OCI-LY1 (cell line): ENCODE measurements at regions not wholly inside any gene's neighbourhood (a gene's known extent, or its start where the extent isn't known, plus 50 kb on each side); places are given as distances from the start of the nearest gene placed in this dataset.

ENCODE experiments used
- H2AFZ ChIP-seq: fragments of 200-600 bp; sonication (generic), shearing (Covaris generic); 2 replicates; pipeline ENCODE4 v1.6.0; 2014; ENCODE audit warnings: antibody characterized with exemption, mild to moderate bottlenecking, low read length
- H3F3A ChIP-seq: fragments of 200-600 bp; sonication (generic), shearing (Covaris generic); 2 replicates; pipeline ENCODE4 v1.6.0; 2014; ENCODE audit warnings: mild to moderate bottlenecking, antibody characterized with exemption, low read length, moderate library complexity; ENCODE audit not compliant: insufficient read depth
- H3K27ac ChIP-seq: fragments of 200-600 bp; sonication (generic); 2 replicates; pipeline ENCODE4 v1.5.1; 2014; ENCODE audit warnings: low read length, mixed run types, mild to moderate bottlenecking, low read depth; ENCODE audit not compliant: poor library complexity, severe bottlenecking
- H3K27me3 ChIP-seq: fragments of 200-600 bp; sonication (generic); 2 replicates; pipeline ENCODE4 v1.6.0; 2014; ENCODE audit warnings: antibody characterized with exemption, mild to moderate bottlenecking, low read length, moderate library complexity; ENCODE audit not compliant: insufficient read depth
- H3K36me3 ChIP-seq: fragments of 200-600 bp; sonication (generic); 2 replicates; pipeline ENCODE4 v1.6.1; 2014; ENCODE audit warnings: mild to moderate bottlenecking, antibody characterized with exemption, low read length, moderate library complexity, mixed read lengths; ENCODE audit not compliant: insufficient read depth
- H3K4me1 ChIP-seq: fragments of 200-600 bp; sonication (generic); 2 replicates; pipeline ENCODE4 v1.5.1; 2014; ENCODE audit warnings: mild to moderate bottlenecking, low read length, moderate library complexity; ENCODE audit not compliant: insufficient read depth, severe bottlenecking
- H3K4me2 ChIP-seq: fragments of 200-600 bp; sonication (generic), shearing (Covaris generic); 2 replicates; pipeline ENCODE4 v1.6.1; 2014; ENCODE audit warnings: low read length
- H3K4me3 ChIP-seq: fragments of 200-600 bp; sonication (generic); 2 replicates; pipeline ENCODE4 v1.5.1; 2014; ENCODE audit warnings: low read length, low read depth, mild to moderate bottlenecking, mixed read lengths; ENCODE audit not compliant: poor library complexity, severe bottlenecking
- H3K79me2 ChIP-seq: fragments of 200-600 bp; shearing (Covaris generic); 2 replicates; pipeline ENCODE4 v1.6.1; 2016; ENCODE audit warnings: mixed run types, low read length, mixed read lengths; ENCODE audit not compliant: insufficient read depth
- H3K9ac ChIP-seq: fragments of 200-600 bp; sonication (generic), shearing (Covaris generic); 2 replicates; pipeline ENCODE4 v1.6.1; 2014; ENCODE audit warnings: mild to moderate bottlenecking, low read length, mixed read lengths
- H3K9me2 ChIP-seq: fragments of 200-600 bp; sonication (generic), shearing (Covaris generic); 2 replicates; pipeline ENCODE4 v1.6.1; 2014; ENCODE audit warnings: low read depth, mild to moderate bottlenecking, low read length, mixed read lengths
- H3K9me3 ChIP-seq: fragments of 200-600 bp; shearing (Covaris generic); 2 replicates; pipeline ENCODE4 v1.6.1; 2014; ENCODE audit warnings: low read length, mixed read lengths
- H4K20me1 ChIP-seq: fragments of 200-600 bp; sonication (generic), shearing (Covaris generic); 2 replicates; pipeline ENCODE4 v1.6.0; 2016; ENCODE audit warnings: mild to moderate bottlenecking, low read length; ENCODE audit not compliant: insufficient read depth
- CTCF ChIP-seq: fragments of 200-600 bp; sonication (generic), shearing (Covaris generic); IDR thresholded peaks from 2 replicates; pipeline ENCODE4 v1.5.1; 2017; ENCODE audit warnings: mild to moderate bottlenecking, antibody characterized with exemption, low read length, moderate library complexity, mixed read lengths
- EZH2 ChIP-seq: fragments of 200-600 bp; sonication (generic), shearing (Covaris generic); IDR thresholded peaks from 2 replicates; pipeline ENCODE4 v1.8.0; 2017; ENCODE audit warnings: borderline replicate concordance, mixed run types, mild to moderate bottlenecking, antibody characterized with exemption, low read length, moderate library complexity, mixed read lengths

DNA sequence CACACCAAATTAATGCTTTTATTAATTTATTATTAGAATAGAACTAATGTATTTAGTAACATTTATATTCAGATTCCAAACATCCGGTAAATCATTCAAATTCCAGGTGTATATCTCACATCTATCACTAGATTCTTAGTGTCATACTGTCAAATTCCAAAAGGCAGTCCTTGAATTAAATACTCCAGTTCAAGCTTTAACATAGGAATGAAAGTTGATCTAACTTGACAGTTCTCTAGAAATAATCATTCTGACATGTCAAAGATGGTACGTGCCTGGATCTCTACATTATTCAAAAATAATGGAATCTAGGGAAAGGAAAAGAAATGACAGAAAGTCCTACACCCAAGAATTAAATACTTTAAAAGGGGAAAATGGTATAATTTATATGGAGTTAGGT is 1161.5 kb downstream of the PCDH9 start:
- H3K9me3 ChIP-seq = no peaks in the 10 kb centered on the region
- H4K20me1 ChIP-seq = no peaks in the 10 kb centered on the region
- no peak overlapping the region for H3K4me2 ChIP-seq
- no peaks in the 10 kb centered on the region for H3K9me2 ChIP-seq
- no peaks in the 10 kb centered on the region for H3K27me3 ChIP-seq
- H2AFZ ChIP-seq = no peak overlapping the region
- H3F3A ChIP-seq = no peaks in the 10 kb centered on the region
- H3K36me3 ChIP-seq = no peaks in the 10 kb centered on the region
- no peak overlapping the region for H3K4me3 ChIP-seq
- no peak overlapping the region for H3K9ac ChIP-seq
- no peak for TF ChIP-seq CTCF
- H3K79me2 ChIP-seq = no peaks in the 10 kb centered on the region
- H3K4me1 ChIP-seq = peaks cover 5% of the 10 kb centered on the region
- no peak overlapping the region for H3K27ac ChIP-seq

DNA sequence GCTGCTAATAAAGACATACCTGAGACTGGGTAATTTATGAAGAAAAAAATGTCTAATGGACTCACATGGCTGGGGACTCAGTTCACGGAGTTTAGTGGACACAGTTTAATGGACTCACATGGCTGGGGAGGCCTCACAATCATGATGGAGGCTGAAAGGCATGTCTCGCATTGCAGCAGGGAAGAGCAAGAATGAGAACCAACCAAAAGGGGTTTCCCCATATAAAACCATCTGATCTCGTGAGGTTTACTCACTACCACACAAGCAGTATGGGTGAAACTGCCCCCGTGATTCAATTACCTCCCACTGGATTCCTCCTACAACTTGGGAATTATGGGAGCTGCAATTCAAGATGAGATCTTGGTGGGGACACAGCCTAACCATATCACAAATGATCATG is 1181.2 kb downstream of the PCDH9 start:
- Histone ChIP-seq H3K4me2 (no peak overlapping the region), H3K79me2 (no peaks in the 10 kb centered on the region), H3K9me2 (no peaks in the 10 kb centered on the region), H2AFZ (0 out of 2 replicates have a peak overlapping the region, but pooled peaks have one; percentile 46), H3K4me1 (peaks cover 7% of the 10 kb centered on the region), H3K27me3 (no peaks in the 10 kb centered on the region), H3F3A (no peaks in the 10 kb centered on the region; the same call in 1 of the 2 replicates), H3K27ac (no peak overlapping the region), H3K4me3 (no peak overlapping the region), H3K9ac (no peak overlapping the region), H3K36me3 (no peaks in the 10 kb centered on the region), H3K9me3 (no peaks in the 10 kb centered on the region), H4K20me1 (no peaks in the 10 kb centered on the region)
- TF ChIP-seq EZH2 = no peak
- no peak for TF ChIP-seq CTCF

DNA sequence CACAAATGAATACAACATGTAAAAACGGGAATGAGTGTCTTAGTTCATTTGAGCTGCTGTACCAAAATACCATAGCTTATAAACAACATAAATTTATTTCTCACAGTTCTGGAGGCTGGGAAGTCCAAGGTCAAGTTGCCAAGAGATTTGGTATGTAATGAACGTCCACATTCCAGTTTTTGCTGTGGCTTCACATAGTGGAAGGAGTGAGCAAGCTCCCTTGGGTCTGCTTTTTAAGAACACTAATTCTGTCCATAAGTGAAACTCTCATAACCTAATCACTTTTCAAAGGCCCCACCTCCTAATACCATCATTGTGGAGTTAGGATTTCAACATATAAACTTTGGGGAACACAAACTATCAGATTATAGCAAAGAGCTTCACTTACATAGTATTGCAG is 1189.6 kb downstream of the PCDH9 start:
- no peaks in the 10 kb centered on the region for H3F3A ChIP-seq
- H3K27ac ChIP-seq = no peak overlapping the region
- H3K4me3 ChIP-seq = no peak overlapping the region
- no peak for TF ChIP-seq EZH2
- TF ChIP-seq CTCF = no peak
- no peaks in the 10 kb centered on the region for H4K20me1 ChIP-seq
- H3K79me2 ChIP-seq = no peaks in the 10 kb centered on the region
- H3K36me3 ChIP-seq = no peaks in the 10 kb centered on the region
- H3K4me1 ChIP-seq = peaks cover 16% of the 10 kb centered on the region
- peaks cover 6% of the 10 kb centered on the region; the same call in 1 of the 2 replicates for H3K9me3 ChIP-seq
- H3K9ac ChIP-seq = no peak overlapping the region
- H3K27me3 ChIP-seq = no peaks in the 10 kb centered on the region
- H2AFZ ChIP-seq = no peak overlapping the region
- no peak overlapping the region for H3K4me2 ChIP-seq
- no peaks in the 10 kb centered on the region for H3K9me2 ChIP-seq
